ENCODE measurements at regions not wholly inside any gene's neighbourhood (a gene's known extent, or its start where the extent isn't known, plus 50 kb on each side); places are given as distances from the start of the nearest gene placed in this dataset.

- no peaks in the 10 kb centered on the region for H3K27me3 ChIP-seq (ENCODE audit: insufficient read depth, poor library complexity, severe bottlenecking)
Observed at GRCh38 chr10:130748409-130749057, 563.0 kb downstream of the TCERG1L start.

DNA sequence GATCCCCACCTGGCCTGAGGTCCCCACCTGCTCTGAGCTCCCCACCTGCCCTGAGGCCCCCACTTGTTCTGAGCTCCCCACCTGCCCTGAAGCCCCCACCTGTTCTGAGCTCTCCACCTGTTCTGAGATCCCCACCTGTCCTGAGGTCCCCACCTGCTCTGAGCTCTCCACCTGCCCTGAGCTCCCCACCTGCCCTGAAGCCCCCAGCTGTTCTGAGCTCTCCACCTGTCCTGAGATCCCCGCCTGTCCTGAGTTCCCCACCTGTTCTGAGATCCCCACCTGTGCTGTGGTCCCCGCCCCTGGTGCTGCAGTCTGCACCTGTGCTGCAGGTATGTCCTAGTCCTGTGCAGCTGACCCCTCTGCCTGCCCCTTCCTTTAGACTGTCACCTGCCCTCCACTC, 561.6 kb downstream of the TCERG1L start:
- no peak for DNase-seq (ENCODE audit: low read depth in 1 of 2, low spot score in 1 of 2)
- no peak overlapping the region for H3K4me3 ChIP-seq (replicated peaks; ENCODE audit: insufficient read depth, low read length)
- TF ChIP-seq, protein P1, sequence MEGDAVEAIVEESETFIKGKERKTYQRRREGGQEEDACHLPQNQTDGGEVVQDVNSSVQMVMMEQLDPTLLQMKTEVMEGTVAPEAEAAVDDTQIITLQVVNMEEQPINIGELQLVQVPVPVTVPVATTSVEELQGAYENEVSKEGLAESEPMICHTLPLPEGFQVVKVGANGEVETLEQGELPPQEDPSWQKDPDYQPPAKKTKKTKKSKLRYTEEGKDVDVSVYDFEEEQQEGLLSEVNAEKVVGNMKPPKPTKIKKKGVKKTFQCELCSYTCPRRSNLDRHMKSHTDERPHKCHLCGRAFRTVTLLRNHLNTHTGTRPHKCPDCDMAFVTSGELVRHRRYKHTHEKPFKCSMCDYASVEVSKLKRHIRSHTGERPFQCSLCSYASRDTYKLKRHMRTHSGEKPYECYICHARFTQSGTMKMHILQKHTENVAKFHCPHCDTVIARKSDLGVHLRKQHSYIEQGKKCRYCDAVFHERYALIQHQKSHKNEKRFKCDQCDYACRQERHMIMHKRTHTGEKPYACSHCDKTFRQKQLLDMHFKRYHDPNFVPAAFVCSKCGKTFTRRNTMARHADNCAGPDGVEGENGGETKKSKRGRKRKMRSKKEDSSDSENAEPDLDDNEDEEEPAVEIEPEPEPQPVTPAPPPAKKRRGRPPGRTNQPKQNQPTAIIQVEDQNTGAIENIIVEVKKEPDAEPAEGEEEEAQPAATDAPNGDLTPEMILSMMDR (IDR thresholded peaks at IDR 0.05; ENCODE audit: insufficient read depth, low read length): no peak
- no peak for TF ChIP-seq GABPA (IDR thresholded peaks at IDR 0.05; ENCODE audit: low read depth)
- no peak for TF ChIP-seq POLR2AphosphoS5 (IDR thresholded peaks at IDR 0.05; ENCODE audit: low read depth)
- no peak for TF ChIP-seq SPI1 (IDR thresholded peaks at IDR 0.05; ENCODE audit: borderline replicate concordance, low read depth)
- TF ChIP-seq REST (IDR thresholded peaks at IDR 0.05; ENCODE audit: insufficient replicate concordance, low read depth): no peak

More at GRCh38 chr10:130748409-130749057, 563.0 kb downstream of the TCERG1L start:
- no peak overlapping the region for H3K4me3 ChIP-seq (replicated peaks; ENCODE audit: insufficient read depth, low read length)
- H3K27ac ChIP-seq (replicated peaks): no peak overlapping the region
- TF ChIP-seq REST (IDR thresholded peaks at IDR 0.05; ENCODE audit: insufficient replicate concordance, low read depth) (no peak), SPI1 (IDR thresholded peaks at IDR 0.05; ENCODE audit: borderline replicate concordance, low read depth) (no peak), GABPA (IDR thresholded peaks at IDR 0.05; ENCODE audit: low read depth) (no peak), POLR2AphosphoS5 (IDR thresholded peaks at IDR 0.05; ENCODE audit: low read depth) (no peak)
- TF ChIP-seq, protein P1 (IDR thresholded peaks at IDR 0.05; ENCODE audit: insufficient read depth, low read length): no peak
- DNase-seq (ENCODE audit: low read depth in 1 of 2, low spot score in 1 of 2): no peak

GRCh38 chr10:130750441-130750840, 561.1 kb downstream of the TCERG1L start:
- Histone ChIP-seq H3K27me3 (ENCODE audit: insufficient read depth, poor library complexity, severe bottlenecking) (no peaks in the 10 kb centered on the region), H3K4me3 (replicated peaks; ENCODE audit: insufficient read depth, low read length) (no peak overlapping the region), H3K27ac (replicated peaks) (no peak overlapping the region)
- no peak for DNase-seq (ENCODE audit: low read depth in 1 of 2, low spot score in 1 of 2)
- TF ChIP-seq REST (IDR thresholded peaks at IDR 0.05; ENCODE audit: insufficient replicate concordance, low read depth): no peak
- TF ChIP-seq GABPA (IDR thresholded peaks at IDR 0.05; ENCODE audit: low read depth): no peak
- TF ChIP-seq, protein P1 (IDR thresholded peaks at IDR 0.05; ENCODE audit: insufficient read depth, low read length): no peak
- no peak for TF ChIP-seq POLR2AphosphoS5 (IDR thresholded peaks at IDR 0.05; ENCODE audit: low read depth)
- no peak for TF ChIP-seq SPI1 (IDR thresholded peaks at IDR 0.05; ENCODE audit: borderline replicate concordance, low read depth)

More for the DNA sequence above, 561.6 kb downstream of the TCERG1L start:
- H3K27ac ChIP-seq (replicated peaks): no peak overlapping the region
- no peaks in the 10 kb centered on the region for H3K27me3 ChIP-seq (ENCODE audit: insufficient read depth, poor library complexity, severe bottlenecking)
